HEK293T (cell line): ENCODE measurements at regions not wholly inside any gene's neighbourhood (a gene's known extent, or its start where the extent isn't known, plus 50 kb on each side); places are given as distances from the start of the nearest gene placed in this dataset.

Experiments
- ELF4 ChIP-seq: fragments of 450-650 bp; IDR thresholded peaks from 2 replicates; pipeline ENCODE4 v1.6.1; 2017; ENCODE audit warnings: antibody characterized with exemption
- FOXK2 ChIP-seq: fragments of 450-650 bp; IDR thresholded peaks from 2 replicates; pipeline ENCODE4 v1.6.1; 2016; ENCODE audit warnings: mild to moderate bottlenecking
- SP1 ChIP-seq: fragments of 450-650 bp; IDR thresholded peaks from 2 replicates; pipeline ENCODE4 v1.6.1; 2017
- SUZ12 ChIP-seq: fragments of 450-650 bp; IDR thresholded peaks from 2 replicates; pipeline ENCODE4 v1.6.1; 2016; ENCODE audit warnings: mild to moderate bottlenecking
- ZNF384 ChIP-seq: fragments of 450-650 bp; IDR thresholded peaks from 2 replicates; pipeline ENCODE4 v1.6.1; 2016
- TF ChIP-seq, protein P1 (sequence below): fragments of 450-650 bp; IDR thresholded peaks from 2 replicates; pipeline ENCODE4 v1.6.1; 2016

DNA sequence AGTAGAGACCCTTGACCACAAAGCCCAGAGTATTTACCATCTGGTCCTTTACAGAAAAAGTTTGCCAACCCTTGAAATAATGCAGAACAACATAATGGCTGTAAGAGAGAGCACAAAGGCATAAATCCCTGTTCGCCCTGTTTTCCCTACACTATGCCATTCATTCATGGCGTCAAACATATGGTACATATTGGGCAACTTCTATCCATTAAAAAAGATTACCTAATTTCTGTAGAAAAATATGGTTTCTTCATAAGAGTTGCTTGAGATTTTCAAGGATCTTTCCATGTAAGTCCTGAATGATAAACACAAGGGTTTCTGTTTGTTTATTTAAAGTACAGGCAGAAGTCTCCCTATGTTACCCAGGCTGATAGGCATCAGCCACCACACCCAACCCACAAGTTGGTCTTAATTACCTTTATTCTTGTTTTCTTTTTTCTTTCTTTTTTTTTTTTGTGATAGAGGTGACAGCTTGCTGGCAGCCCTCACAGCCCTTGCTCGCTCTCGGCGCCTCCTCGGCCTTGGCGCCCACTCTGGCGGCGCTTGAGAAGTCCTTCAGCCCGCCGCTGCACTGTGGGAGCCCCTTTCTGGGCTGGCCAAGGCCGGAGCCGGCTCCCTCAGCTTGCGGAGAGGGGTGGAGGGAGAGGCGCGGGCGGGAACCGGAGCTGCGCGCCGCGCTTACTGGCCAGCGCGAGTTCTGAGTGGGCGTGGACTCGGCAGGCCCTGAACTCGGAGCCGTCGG is 68.3 kb upstream of the NR5A2 start:
- no peak for TF ChIP-seq ZNF384
- no peak for TF ChIP-seq SP1
- TF ChIP-seq FOXK2: no peak
- TF ChIP-seq SUZ12: no peak
- TF ChIP-seq ELF4: no peak
- TF ChIP-seq, protein P1, sequence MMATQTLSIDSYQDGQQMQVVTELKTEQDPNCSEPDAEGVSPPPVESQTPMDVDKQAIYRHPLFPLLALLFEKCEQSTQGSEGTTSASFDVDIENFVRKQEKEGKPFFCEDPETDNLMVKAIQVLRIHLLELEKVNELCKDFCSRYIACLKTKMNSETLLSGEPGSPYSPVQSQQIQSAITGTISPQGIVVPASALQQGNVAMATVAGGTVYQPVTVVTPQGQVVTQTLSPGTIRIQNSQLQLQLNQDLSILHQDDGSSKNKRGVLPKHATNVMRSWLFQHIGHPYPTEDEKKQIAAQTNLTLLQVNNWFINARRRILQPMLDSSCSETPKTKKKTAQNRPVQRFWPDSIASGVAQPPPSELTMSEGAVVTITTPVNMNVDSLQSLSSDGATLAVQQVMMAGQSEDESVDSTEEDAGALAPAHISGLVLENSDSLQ: no peak
